ENCODE measurements at regions not wholly inside any gene's neighbourhood (a gene's known extent, or its start where the extent isn't known, plus 50 kb on each side); places are given as distances from the start of the nearest gene placed in this dataset.

- H3K4me3 ChIP-seq (ENCODE audit: low read depth, low read length): no peak overlapping the region
- DNase-seq (ENCODE audit: low read depth): no peak
Observed at GRCh38 chr10:44206127-44206818, 178.6 kb downstream of the CXCL12 start.

DNA sequence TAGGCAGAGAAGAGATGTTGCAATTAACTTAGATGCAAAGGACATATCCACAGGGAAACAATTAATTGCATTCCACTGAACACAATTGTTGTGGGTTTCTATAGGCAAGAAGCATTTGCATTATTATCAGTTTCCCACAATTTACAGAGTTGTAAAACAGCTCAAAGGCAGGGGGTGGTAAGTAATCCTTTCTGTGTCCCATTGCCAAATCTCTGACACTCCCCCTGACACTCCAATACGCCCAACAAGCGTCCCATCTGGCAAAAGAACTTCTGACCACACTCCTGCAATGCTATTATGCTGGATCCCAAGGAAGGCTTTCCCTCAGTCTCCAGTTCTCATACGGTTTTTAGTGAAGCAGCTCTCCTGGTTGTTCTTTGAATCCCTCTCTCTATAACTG is 179.8 kb downstream of the CXCL12 start:
- H3K4me3 ChIP-seq (ENCODE audit: low read depth, low read length): no peak overlapping the region
- no peak for DNase-seq (ENCODE audit: low read depth)

- DNase-seq (ENCODE audit: low read depth): no peak
- H3K4me3 ChIP-seq (ENCODE audit: low read depth, low read length): no peak overlapping the region
Observed at GRCh38 chr10:44203535-44203934, 181.4 kb downstream of the CXCL12 start.

DNA sequence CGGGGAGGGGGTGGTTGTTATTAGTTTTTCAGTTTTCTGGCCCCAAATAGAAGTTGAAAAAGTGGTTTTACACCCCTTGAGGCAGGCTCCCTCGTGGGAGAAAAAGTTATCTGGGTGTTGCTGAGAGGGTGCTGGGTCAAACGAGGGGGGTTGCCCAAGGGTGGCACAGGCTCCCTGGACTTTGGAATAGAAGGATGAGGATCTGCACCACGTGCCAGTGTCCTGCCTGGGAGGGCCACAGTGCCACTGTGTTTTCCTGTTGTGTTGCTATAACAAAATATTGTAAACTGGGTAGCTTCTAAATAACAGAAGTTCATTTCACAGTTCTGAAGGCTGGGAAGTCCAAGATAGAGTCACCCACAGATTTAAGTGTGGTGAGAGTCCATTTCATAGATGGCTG is 181.9 kb downstream of the CXCL12 start:
- no peak overlapping the region for H3K4me3 ChIP-seq (ENCODE audit: low read depth, low read length)
- no peak for DNase-seq (ENCODE audit: low read depth)

GRCh38 chr10:44201656-44202055 is 183.2 kb downstream of the CXCL12 start:
- H3K4me3 ChIP-seq (ENCODE audit: low read depth, low read length): no peak overlapping the region
- no peak for DNase-seq (ENCODE audit: low read depth)

DNA sequence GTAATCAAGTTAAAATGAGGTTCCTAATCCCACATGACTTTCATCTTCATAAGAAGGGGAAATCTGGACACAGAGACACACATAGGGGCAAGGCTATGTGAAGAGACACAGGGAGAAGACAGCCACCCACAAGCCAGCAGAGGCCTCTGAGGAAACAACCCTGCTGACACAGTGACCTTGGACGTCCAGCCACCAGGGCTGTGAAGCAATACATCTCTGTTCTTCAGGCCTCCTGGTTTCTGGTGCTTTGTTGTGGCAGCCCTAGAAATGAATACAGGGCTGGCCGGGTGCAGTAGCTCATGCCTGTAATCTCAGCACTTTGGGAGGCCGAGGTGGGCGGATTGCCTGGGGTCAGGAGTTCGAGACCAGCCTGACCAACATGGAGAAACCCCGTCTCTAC is 183.9 kb downstream of the CXCL12 start:
- DNase-seq (ENCODE audit: low read depth): no peak
- H3K4me3 ChIP-seq (ENCODE audit: low read depth, low read length): no peak overlapping the region

DNA sequence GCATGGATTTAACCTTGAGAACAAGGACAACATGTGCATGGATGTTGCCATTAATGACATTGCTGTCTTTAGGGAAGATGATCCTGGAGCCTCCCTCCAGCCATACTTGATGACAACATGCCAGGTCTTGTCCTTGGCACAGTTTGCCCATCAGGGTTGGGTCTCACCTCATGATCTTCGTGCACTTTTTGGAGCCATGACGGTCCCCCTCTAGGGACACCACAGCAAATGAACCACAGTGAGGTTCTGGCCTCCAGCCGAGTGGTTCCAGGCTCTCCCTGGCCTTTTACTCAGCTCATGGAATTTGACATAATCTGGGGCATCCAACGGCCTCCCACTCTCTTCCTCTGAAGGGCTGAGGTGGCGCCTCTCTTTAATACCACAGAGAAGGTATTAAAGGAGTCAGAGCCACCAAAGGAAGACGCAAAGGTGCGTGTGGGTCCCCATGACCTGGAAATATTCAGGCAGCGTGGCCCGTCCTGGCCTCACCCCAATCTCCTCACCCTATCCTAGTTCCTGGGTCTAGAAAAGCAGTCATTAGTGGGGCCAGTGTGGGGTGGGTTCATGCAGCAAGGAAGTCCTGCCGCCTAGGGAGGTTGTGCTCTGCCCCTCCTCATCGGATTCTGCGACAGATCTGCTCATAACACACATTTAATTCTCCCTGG is 184.8 kb downstream of the CXCL12 start:
- no peak overlapping the region for H3K4me3 ChIP-seq (ENCODE audit: low read depth, low read length)

GRCh38 chr10:44199267-44199666 is 185.6 kb downstream of the CXCL12 start:
- no peak for DNase-seq (ENCODE audit: low read depth)
- no peak overlapping the region for H3K4me3 ChIP-seq (ENCODE audit: low read depth, low read length)

More for the DNA sequence above, 184.8 kb downstream of the CXCL12 start:
- no peak for DNase-seq (ENCODE audit: low read depth)

- H3K4me3 ChIP-seq (ENCODE audit: low read depth, low read length): no peak overlapping the region
- no peak for DNase-seq (ENCODE audit: low read depth)
Observed at GRCh38 chr10:44198780-44199097, 186.2 kb downstream of the CXCL12 start.

DNA sequence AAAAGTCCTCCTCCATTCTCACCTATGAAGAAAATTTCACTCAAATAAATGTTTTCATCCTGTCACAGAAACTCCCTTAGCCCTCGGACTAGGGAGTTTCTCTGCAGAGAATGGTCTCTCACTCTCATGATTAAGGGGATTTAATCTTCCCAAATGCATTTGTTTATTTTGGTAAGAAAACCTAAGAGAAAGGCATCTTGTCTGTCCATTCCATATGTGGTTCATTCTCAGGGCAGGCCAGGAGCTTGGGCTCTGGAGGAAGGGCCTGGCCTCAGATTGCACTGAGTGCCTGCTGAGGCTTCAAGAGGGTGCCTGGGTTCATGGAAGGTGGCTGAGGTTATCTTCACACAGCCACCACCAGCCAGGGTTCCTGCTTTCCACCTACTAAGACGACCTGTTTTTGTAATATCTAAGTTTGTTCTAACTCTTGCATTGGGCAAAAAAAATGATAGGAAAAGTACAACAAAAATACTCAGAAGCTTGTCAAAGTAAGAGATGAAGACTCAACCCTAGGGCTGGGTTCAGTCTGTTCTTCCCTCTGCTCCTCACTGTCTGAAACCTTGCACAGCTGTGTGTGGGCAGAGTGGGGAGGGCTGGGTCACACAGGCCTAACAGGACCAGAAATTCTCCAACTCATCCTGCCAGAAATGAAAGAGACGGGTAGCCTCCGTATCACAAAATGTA is 186.7 kb downstream of the CXCL12 start:
- DNase-seq (ENCODE audit: low read depth): no peak
- H3K4me3 ChIP-seq (ENCODE audit: low read depth, low read length): no peak overlapping the region

- H3K4me3 ChIP-seq (ENCODE audit: low read depth, low read length): no peak overlapping the region
- DNase-seq (ENCODE audit: low read depth): no peak
Observed at GRCh38 chr10:44197646-44198045, 187.3 kb downstream of the CXCL12 start.

DNA sequence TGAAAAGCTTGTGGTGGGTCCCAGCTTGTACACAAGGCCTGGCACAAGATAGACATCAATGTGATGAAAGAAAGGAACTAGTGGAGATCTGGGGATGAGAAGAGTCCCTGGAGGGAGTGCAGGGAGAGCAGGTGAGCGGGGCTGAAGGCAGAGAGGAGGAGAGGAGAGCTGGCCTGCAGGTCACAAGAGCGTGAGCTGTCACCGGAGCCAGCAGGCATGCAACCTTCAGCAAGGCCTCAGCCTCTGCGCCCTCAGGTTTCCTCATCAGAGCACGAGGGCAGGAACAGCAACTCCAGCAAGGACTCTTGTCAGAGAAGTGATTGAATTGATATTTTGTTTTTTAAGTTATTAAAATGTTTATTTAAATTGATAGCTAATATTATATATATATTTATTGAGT is 188.6 kb downstream of the CXCL12 start:
- no peak overlapping the region for H3K4me3 ChIP-seq (ENCODE audit: low read depth, low read length)
- DNase-seq (ENCODE audit: low read depth): no peak

GRCh38 chr10:44196008-44196320 is 188.9 kb downstream of the CXCL12 start:
- no peak for DNase-seq (ENCODE audit: low read depth)
- no peak overlapping the region for H3K4me3 ChIP-seq (ENCODE audit: low read depth, low read length)

DNA sequence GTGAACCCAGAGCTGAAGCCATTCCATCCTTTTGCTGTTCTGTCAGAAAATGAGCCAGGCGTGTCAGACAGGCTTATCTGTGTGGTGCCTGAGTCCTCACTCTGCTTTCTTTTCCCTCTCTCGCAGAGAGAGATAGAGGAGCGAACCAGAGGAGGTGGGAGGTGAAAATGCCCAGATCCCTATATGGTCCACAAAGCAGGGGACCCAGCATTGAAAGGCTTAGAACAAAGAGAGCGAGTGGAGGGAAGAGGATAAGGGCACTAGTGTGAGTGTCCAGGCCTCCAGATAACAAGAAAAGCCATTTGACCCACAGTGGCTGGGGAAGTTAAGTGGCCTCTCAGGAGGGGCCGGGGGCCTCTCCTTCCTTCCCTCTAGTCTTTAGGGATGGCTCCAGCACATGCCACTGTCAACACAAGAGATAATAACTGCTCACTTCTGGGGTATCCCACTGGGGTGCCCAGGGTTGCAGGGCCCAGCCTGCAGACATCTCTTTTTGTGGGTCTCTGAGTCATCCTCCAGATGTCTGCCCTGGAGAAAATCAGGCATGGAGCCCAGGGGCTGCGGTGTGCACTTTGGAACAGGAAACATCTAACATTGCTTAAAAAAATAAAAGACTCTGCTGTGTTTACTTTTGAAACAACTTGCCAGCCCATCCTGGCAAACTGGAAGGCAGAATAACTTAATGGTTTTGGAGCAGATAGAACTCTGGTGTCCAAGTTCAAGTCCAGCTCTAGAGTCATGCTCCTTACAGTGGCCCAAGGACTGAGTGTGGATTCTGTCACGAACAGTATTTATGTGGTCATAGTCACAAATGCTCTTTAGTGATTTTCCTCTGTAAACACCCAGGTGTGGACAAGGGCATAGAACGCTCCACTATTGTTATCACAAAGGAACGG is 189.5 kb downstream of the CXCL12 start:
- peak; percentile 72 for DNase-seq (ENCODE audit: low read depth)
- H3K4me3 ChIP-seq (ENCODE audit: low read depth, low read length): no peak overlapping the region

GRCh38 chr10:44194435-44194834 is 190.5 kb downstream of the CXCL12 start:
- DNase-seq (ENCODE audit: low read depth): no peak
- H3K4me3 ChIP-seq (ENCODE audit: low read depth, low read length): no peak overlapping the region

DNA sequence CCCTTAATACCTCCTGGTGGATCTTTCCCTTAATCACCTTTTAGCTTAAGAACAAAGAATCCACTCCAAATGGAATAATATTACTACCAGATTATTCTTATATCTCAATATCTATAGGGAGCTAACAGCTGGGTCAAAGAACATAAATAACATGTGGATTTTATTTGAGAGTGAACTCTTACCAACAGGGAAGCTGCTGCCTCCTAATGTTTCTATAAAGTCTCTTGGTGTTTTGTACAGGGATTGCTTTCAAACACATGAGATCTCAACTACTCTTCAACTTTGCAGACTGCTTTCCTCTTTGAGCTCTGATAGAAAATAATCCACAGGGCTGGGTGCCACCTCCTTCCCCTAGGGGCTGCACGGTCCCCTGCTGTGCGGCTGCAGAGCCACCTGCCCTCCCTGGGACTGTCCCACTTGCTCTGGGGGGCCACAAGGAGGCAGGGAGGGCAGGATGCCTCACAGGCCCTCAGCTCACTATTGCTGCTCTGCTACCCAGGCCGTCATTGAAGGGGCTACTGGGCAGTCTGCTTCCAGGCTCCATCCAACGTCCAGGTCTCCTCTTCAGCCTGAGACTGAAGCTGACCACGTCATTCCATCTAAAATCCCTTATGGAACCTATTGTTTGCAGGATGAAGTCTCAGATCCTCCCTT is 191.2 kb downstream of the CXCL12 start:
- no peak overlapping the region for H3K4me3 ChIP-seq (ENCODE audit: low read depth, low read length)
- no peak for DNase-seq (ENCODE audit: low read depth)

DNA sequence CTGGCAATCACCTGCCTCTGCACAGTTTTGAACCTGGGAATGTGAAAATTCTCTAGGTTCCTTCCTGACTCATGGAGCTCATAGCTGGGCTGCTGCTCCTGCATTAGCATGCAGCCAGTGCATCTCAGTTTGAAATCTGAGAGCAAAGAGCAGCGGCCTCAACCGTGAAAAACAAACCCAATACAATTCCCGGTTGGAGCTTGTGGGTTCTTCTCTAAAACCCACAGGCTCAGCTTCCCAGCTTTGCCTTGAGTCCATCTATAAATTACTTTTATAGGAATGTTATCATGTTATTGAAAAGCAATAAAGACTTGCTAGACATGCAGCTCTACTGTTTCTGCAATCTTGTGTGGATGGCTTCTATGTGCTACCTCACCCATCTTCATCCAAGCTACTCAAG is 191.7 kb downstream of the CXCL12 start:
- H3K4me3 ChIP-seq (ENCODE audit: low read depth, low read length): no peak overlapping the region
- peak; percentile 52 for DNase-seq (ENCODE audit: low read depth)

- no peak overlapping the region for H3K4me3 ChIP-seq (ENCODE audit: low read depth, low read length)
- no peak for DNase-seq (ENCODE audit: low read depth)
Observed at GRCh38 chr10:44192435-44192834, 192.5 kb downstream of the CXCL12 start.

- DNase-seq (ENCODE audit: low read depth): no peak
- no peak overlapping the region for H3K4me3 ChIP-seq (ENCODE audit: low read depth, low read length)
Observed at GRCh38 chr10:44190541-44190940, 194.4 kb downstream of the CXCL12 start.

DNA sequence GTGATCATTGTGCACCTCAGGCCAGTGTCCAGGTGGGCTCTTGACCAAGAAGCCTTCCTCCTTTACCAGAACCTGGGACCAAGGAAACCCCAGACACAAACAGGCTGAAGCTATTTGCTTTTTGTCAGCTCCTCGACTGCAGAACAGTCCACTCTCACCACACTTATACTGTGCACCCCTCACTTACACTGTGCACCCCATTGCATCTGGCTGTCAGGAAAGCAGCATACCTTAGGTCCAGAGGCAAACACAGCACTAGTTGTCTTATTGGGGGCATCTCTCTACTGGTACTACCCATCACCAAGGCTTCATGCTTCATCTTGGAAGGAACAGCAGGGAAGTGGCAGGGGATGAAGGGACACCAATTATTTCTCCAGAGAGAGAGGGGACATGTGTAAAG is 198.1 kb downstream of the CXCL12 start:
- no peak for DNase-seq (ENCODE audit: low read depth)
- H3K4me3 ChIP-seq (ENCODE audit: low read depth, low read length): no peak overlapping the region

Measured in skeletal muscle cell (primary cell).